GM23338 (cell line): ENCODE measurements at regions not wholly inside any gene's neighbourhood (a gene's known extent, or its start where the extent isn't known, plus 50 kb on each side); places are given as distances from the start of the nearest gene placed in this dataset.

Source experiments
- EZH2phosphoT487 ChIP-seq: fragments of 200-600 bp; sonication (generic); IDR thresholded peaks from one replicate; pipeline ENCODE4 v1.8.1; 2018; ENCODE audit warnings: antibody characterized with exemption; ENCODE audit not compliant: unreplicated experiment
- JUNB ChIP-seq: IDR thresholded peaks from one replicate; pipeline ENCODE4 v1.6.1; 2016; ENCODE audit warnings: antibody characterized with exemption; ENCODE audit not compliant: unreplicated experiment
- POLR2AphosphoS5 ChIP-seq: IDR thresholded peaks from 2 replicates; pipeline ENCODE4 v1.6.1; 2016; ENCODE audit warnings: antibody characterized with exemption, low read depth
- REST ChIP-seq: IDR thresholded peaks from one replicate; pipeline ENCODE4 v1.6.1; 2018; ENCODE audit warnings: antibody characterized with exemption; ENCODE audit not compliant: unreplicated experiment
- STAT1 ChIP-seq: IDR thresholded peaks from one replicate; pipeline ENCODE4 v1.6.1; 2016; ENCODE audit warnings: antibody characterized with exemption; ENCODE audit not compliant: unreplicated experiment
- TF ChIP-seq, protein P1 (sequence below), 2 experiments: fragments of 200-600 bp in 1 of 2; sonication (generic) in 1 of 2; conservative IDR thresholded peaks; 2 replicates each; pipeline versions ENCODE4 v1.5.1 to v1.6.1; 2016 to 2017; ENCODE audit warnings: antibody characterized with exemption in 2 of 2, low read depth in 2 of 2, mild to moderate bottlenecking in 2 of 2, moderate library complexity in 1 of 2

GRCh38 chr17:77796176-77796860, 162.2 kb upstream of the TNRC6C start:
- TF ChIP-seq, protein P1, sequence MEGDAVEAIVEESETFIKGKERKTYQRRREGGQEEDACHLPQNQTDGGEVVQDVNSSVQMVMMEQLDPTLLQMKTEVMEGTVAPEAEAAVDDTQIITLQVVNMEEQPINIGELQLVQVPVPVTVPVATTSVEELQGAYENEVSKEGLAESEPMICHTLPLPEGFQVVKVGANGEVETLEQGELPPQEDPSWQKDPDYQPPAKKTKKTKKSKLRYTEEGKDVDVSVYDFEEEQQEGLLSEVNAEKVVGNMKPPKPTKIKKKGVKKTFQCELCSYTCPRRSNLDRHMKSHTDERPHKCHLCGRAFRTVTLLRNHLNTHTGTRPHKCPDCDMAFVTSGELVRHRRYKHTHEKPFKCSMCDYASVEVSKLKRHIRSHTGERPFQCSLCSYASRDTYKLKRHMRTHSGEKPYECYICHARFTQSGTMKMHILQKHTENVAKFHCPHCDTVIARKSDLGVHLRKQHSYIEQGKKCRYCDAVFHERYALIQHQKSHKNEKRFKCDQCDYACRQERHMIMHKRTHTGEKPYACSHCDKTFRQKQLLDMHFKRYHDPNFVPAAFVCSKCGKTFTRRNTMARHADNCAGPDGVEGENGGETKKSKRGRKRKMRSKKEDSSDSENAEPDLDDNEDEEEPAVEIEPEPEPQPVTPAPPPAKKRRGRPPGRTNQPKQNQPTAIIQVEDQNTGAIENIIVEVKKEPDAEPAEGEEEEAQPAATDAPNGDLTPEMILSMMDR (conservative IDR thresholded peaks at IDR 0.05; ENCODE audit: low read depth in 2 of 2): no peak
- TF ChIP-seq EZH2phosphoT487 (no peak), STAT1 (no peak), POLR2AphosphoS5 (no peak), JUNB (no peak), REST (no peak)
